ENCODE measurements at regions not wholly inside any gene's neighbourhood (a gene's known extent, or its start where the extent isn't known, plus 50 kb on each side); places are given as distances from the start of the nearest gene placed in this dataset.

- no peak overlapping the region for H2AK5ac ChIP-seq (ENCODE audit: insufficient read length, low read length)
- no peak for TF ChIP-seq CTCF (conservative IDR thresholded peaks at IDR 0.05)
- no peak overlapping the region for H2AFZ ChIP-seq (ENCODE audit: low read length)
- no peak overlapping the region for H2BK120ac ChIP-seq (ENCODE audit: low read depth, low read length, poor library complexity, severe bottlenecking)
- no peak overlapping the region for H4K8ac ChIP-seq (replicated peaks; ENCODE audit: insufficient read length, low read depth, low read length)
- no peaks in the 10 kb centered on the region for H3K27me3 ChIP-seq (ENCODE audit: insufficient read depth, low read length)
- no peak overlapping the region for H2BK12ac ChIP-seq (ENCODE audit: insufficient read length, low read depth, low read length)
- no peak overlapping the region for H3K27ac ChIP-seq (ENCODE audit: insufficient read length, low read depth, low read length)
- H3K23me2 ChIP-seq (ENCODE audit: insufficient read length, low read depth, low read length, poor library complexity, severe bottlenecking), result no peaks in the 10 kb centered on the region
- H3K4me2 ChIP-seq (ENCODE audit: insufficient read depth, insufficient read length, low read length), result no peak overlapping the region
- no peak overlapping the region for H4K5ac ChIP-seq (ENCODE audit: insufficient read length, low read depth, low read length)
- Mint-ChIP-seq H3K36me3 (ENCODE audit: insufficient read depth in 1 of 3, low read depth in 3 of 3) (no peaks in the 10 kb centered on the region), H3K4me3 (no peak overlapping the region), H3K27me3 (ENCODE audit: low read depth) (no peaks in the 10 kb centered on the region), H3K27ac (no peak overlapping the region), H3K4me1 (peaks cover 16 to 17% of the 10 kb centered on the region in 2 experiments), H3K9me3 (no peaks in the 10 kb centered on the region)
- no peak overlapping the region for H3T11ph ChIP-seq (ENCODE audit: low read length)
- no peak overlapping the region for H3K4ac ChIP-seq (ENCODE audit: low read depth, low read length)
- no peaks in the 10 kb centered on the region; the same call in 1 of the 2 replicates for H3K4me1 ChIP-seq (ENCODE audit: insufficient read depth, low read length)
- H3K79me2 ChIP-seq (ENCODE audit: insufficient read depth, low read length), result no peaks in the 10 kb centered on the region
- H3K18ac ChIP-seq (ENCODE audit: insufficient read length, low read depth, low read length), result no peak overlapping the region
- no peak overlapping the region for H2BK20ac ChIP-seq (ENCODE audit: low read depth, low read length, poor library complexity, severe bottlenecking)
- H3K9ac ChIP-seq (ENCODE audit: extremely low read depth, insufficient read length, low read length), result no peak overlapping the region
- no peaks in the 10 kb centered on the region for H3K79me1 ChIP-seq (ENCODE audit: insufficient read depth, low read depth, low read length, poor library complexity, severe bottlenecking)
- H2BK15ac ChIP-seq (ENCODE audit: low read depth, low read length), result no peak overlapping the region
- H2BK5ac ChIP-seq (ENCODE audit: insufficient read length, low read length), result no peak overlapping the region
- H4K20me1 ChIP-seq (ENCODE audit: control insufficient read depth, insufficient read depth, insufficient read length), result no peaks in the 10 kb centered on the region
- H3K9me3 ChIP-seq (ENCODE audit: control insufficient read depth, low read depth, low read length), result no peaks in the 10 kb centered on the region
- no peak overlapping the region for H4K91ac ChIP-seq (ENCODE audit: insufficient read length, low read depth, low read length)
- no peak overlapping the region for H3K14ac ChIP-seq (ENCODE audit: insufficient read depth, low read length)
- no peak overlapping the region for H3K23ac ChIP-seq (ENCODE audit: insufficient read length, low read depth, low read length)
- no peak overlapping the region for H3K56ac ChIP-seq (ENCODE audit: insufficient read length, low read depth, low read length)
- no peak for DNase-seq
Measured at GRCh38 chr13:58865286-58865685, 1233.7 kb downstream of the PCDH17 start.
